Spleen (tissue), 7 donors: ENCODE measurements at regions not wholly inside any gene's neighbourhood (a gene's known extent, or its start where the extent isn't known, plus 50 kb on each side); places are given as distances from the start of the nearest gene placed in this dataset.

Experiments used
- CTCF ChIP-seq, 11 experiments: fragments of 200-600 bp in 7 of 11; fragments of 450-650 bp in 4 of 11; sonication (generic) in 4 of 11; IDR thresholded peaks in 8 of 11; conservative IDR thresholded peaks in 3 of 11; 1 replicate in 7 of 11; 2 replicates in 4 of 11; pipeline versions ENCODE4 v1.4.0 to v1.8.0; 2016 to 2021; ENCODE audit warnings: antibody characterized with exemption in 11 of 11, inconsistent platforms in 4 of 11, mild to moderate bottlenecking in 1 of 11
- POLR2A ChIP-seq, 3 donors: fragments of 450-650 bp; IDR thresholded peaks; one replicate each; pipeline ENCODE4 v1.5.1; 2017; ENCODE audit warnings: antibody characterized with exemption in 3 of 3, mild to moderate bottlenecking in 1 of 3
- donor health status: DM: no; HTN: no; CAD: no; lungs with moderate emphysema.
- donor health status: DM: no; HTN: no; CAD: no.
- donor health status: DM: no; HTN: no; CAD: no.

DNA sequence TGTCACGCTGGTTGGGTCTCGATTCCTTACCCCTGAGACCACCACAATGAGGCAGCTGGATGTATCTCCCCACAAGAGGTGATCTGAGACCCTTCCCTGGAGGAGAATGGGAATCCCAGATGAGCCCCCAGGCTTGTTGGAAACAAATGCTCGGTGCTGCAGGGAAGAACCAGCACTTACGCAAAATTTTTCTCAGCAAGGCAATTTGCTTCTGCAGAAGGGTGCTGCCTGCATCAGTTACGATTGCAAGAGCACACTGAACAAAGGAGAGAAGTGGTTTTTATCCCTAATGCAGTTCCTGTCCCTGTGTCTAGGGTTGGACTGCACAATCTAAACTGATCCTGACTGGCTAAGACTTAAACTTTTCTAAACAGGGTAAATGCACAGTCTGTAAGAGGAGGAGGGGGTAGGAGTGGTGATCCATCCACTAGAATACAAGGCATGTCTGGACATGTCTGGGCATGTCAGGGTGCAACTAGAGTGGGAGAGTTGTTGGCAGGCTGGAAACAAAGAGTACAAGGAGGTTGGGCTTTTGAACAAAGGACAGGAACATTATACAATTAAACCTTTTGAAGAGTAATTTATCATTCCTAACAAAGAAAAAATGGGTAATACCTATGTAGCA lies 114.9 kb upstream of the FAM3C start:
- TF ChIP-seq CTCF (IDR thresholded peaks at IDR 0.05 in 8 of 11, conservative IDR thresholded peaks at IDR 0.05 in 3 of 11), result no peak
- no peak for TF ChIP-seq POLR2A (IDR thresholded peaks at IDR 0.05)
